ENCODE measurements at regions not wholly inside any gene's neighbourhood (a gene's known extent, or its start where the extent isn't known, plus 50 kb on each side); places are given as distances from the start of the nearest gene placed in this dataset.

DNA sequence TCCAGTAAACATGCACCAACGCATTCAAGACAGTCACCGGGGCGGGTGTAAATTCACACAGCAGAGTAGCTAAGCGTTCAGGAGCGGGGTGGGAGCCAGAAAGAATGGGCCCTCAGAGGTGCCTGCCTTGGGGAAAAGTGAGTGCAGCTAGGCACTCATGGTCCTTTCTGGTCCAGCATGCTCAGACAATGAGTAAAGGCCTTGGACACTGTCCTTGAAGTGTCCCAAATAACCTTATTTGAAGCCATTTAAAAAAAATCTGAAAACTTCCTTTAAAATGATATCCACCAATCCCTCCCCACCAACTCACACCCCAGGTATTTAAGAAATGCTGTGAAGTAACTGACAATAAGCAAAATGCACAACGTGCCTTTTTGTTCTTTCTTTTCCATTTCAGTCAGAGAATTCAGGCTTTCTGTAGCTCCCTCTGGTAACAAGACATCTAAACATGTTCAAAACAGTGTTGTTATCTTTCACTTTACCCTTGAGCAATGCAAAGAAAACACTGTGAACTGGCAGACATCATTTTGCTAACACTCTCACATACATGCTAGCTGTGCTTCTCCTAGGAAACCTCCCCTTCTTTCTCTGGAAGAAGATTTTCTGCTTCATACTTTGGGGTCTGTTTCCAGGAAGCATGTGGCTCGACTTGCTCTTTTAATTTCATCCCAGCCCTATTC lies 445.1 kb upstream of the SPRED2 start:
- TF ChIP-seq, protein P1, sequence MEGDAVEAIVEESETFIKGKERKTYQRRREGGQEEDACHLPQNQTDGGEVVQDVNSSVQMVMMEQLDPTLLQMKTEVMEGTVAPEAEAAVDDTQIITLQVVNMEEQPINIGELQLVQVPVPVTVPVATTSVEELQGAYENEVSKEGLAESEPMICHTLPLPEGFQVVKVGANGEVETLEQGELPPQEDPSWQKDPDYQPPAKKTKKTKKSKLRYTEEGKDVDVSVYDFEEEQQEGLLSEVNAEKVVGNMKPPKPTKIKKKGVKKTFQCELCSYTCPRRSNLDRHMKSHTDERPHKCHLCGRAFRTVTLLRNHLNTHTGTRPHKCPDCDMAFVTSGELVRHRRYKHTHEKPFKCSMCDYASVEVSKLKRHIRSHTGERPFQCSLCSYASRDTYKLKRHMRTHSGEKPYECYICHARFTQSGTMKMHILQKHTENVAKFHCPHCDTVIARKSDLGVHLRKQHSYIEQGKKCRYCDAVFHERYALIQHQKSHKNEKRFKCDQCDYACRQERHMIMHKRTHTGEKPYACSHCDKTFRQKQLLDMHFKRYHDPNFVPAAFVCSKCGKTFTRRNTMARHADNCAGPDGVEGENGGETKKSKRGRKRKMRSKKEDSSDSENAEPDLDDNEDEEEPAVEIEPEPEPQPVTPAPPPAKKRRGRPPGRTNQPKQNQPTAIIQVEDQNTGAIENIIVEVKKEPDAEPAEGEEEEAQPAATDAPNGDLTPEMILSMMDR (IDR thresholded peaks at IDR 0.05; ENCODE audit: borderline replicate concordance, extremely low read depth, low read length, poor library complexity, severe bottlenecking) = no peak
- TF ChIP-seq EZH2 (IDR thresholded peaks at IDR 0.05; ENCODE audit: borderline replicate concordance, low read depth, low read length, severe bottlenecking) = no peak
